Vagina (tissue), 2 donors: ENCODE measurements at regions not wholly inside any gene's neighbourhood (a gene's known extent, or its start where the extent isn't known, plus 50 kb on each side); places are given as distances from the start of the nearest gene placed in this dataset.

Source experiments
- CTCF ChIP-seq, 3 experiments: fragments of 450-650 bp in 2 of 3; fragments of 200-600 bp in 1 of 3; sonication (generic) in 1 of 3; IDR thresholded peaks; one replicate each; pipeline ENCODE4 v1.5.1; 2017 to 2019; ENCODE audit warnings: antibody characterized with exemption in 3 of 3, mild to moderate bottlenecking in 2 of 3, moderate library complexity in 2 of 3
- POLR2A ChIP-seq, 2 donors: fragments of 450-650 bp; IDR thresholded peaks; one replicate each; pipeline ENCODE4 v1.6.1; 2017; ENCODE audit warnings: antibody characterized with exemption in 2 of 2, mild to moderate bottlenecking in 2 of 2, moderate library complexity in 2 of 2

GRCh38 chr3:194757647-194758061, 72.0 kb downstream of the FAM43A start:
- TF ChIP-seq CTCF (IDR thresholded peaks at IDR 0.05) (no peak), POLR2A (IDR thresholded peaks at IDR 0.05) (no peak)
